Astrocyte (in vitro differentiated cells and primary cell): ENCODE measurements at regions not wholly inside any gene's neighbourhood (a gene's known extent, or its start where the extent isn't known, plus 50 kb on each side); places are given as distances from the start of the nearest gene placed in this dataset.

ENCODE experiments used
- CTCF ChIP-seq: IDR thresholded peaks from 2 replicates; pipeline ENCODE4 v1.5.1; 2011; ENCODE audit warnings: low read depth, mild to moderate bottlenecking, inconsistent platforms, low read length, moderate library complexity; ENCODE audit not compliant: insufficient read depth
- EZH2 ChIP-seq: IDR thresholded peaks from 2 replicates; pipeline ENCODE4 v1.6.1; 2012; ENCODE audit warnings: mild to moderate bottlenecking, low read length, inconsistent platforms; ENCODE audit not compliant: insufficient read depth

GRCh38 chr11:112320668-112321067, 60.0 kb upstream of the PLET1 start:
- TF ChIP-seq CTCF (no peak), EZH2 (no peak)
